ENCODE measurements at regions not wholly inside any gene's neighbourhood (a gene's known extent, or its start where the extent isn't known, plus 50 kb on each side); places are given as distances from the start of the nearest gene placed in this dataset.

- Histone ChIP-seq H3K4me2 (ENCODE audit: low read length) (no peak overlapping the region), H3K27ac (ENCODE audit: low read depth, low read length) (no peak overlapping the region), H3K27me3 (ENCODE audit: insufficient read depth, low read length) (no peaks in the 10 kb centered on the region), H3K9me2 (ENCODE audit: insufficient read depth) (no peaks in the 10 kb centered on the region), H3K4me3 (replicated peaks in 1 of 2; ENCODE audit: low read depth in 1 of 2, low read length in 2 of 2) (no peak overlapping the region), H3K9ac (ENCODE audit: low read length) (no peak overlapping the region), H3K4me1 (ENCODE audit: control insufficient read depth in 1 of 2, insufficient read depth in 2 of 2, low read length in 2 of 2) (peaks cover 0 to 5% of the 10 kb centered on the region in 2 experiments; a peak in 1 of 4 replicates), H3K9me3 (ENCODE audit: control insufficient read depth in 1 of 2, insufficient read depth in 1 of 2, low read depth in 1 of 2, low read length in 2 of 2) (no peaks in the 10 kb centered on the region), H3K36me3 (ENCODE audit: control insufficient read depth in 1 of 2, insufficient read depth in 2 of 2, low read length in 2 of 2) (0 out of 4 replicates have a peak, but pooled peaks cover 0 to 3% of the 10 kb centered on the region in 2 experiments), H4K20me1 (ENCODE audit: insufficient read depth) (no peaks in the 10 kb centered on the region), H2AFZ (ENCODE audit: low read depth, low read length, poor library complexity, severe bottlenecking) (no peak overlapping the region), H3K79me2 (ENCODE audit: insufficient read depth, low read length) (no peaks in the 10 kb centered on the region)
- no TSS peak for BruUV-seq (replicated peaks)
- no peak for TF ChIP-seq EGR1 (IDR thresholded peaks at IDR 0.05; ENCODE audit: low read depth)
- TF ChIP-seq POLR2A (IDR thresholded peaks at IDR 0.05; ENCODE audit: borderline replicate concordance, extremely low read depth, insufficient read depth, insufficient read length) = no peak
- TF ChIP-seq ATF3 (IDR thresholded peaks at IDR 0.05) = no peak
- TF ChIP-seq ZBTB33 (IDR thresholded peaks at IDR 0.05; ENCODE audit: extremely low read depth, insufficient replicate concordance, low read length) = no peak
- no peak for TF ChIP-seq CTCF (IDR thresholded peaks at IDR 0.05 in 2 of 3, conservative IDR thresholded peaks at IDR 0.05 in 1 of 3; ENCODE audit: borderline replicate concordance in 1 of 3, insufficient read depth in 1 of 3, low read depth in 2 of 3, low read length in 2 of 3)
- no peak for TF ChIP-seq YY1 (IDR thresholded peaks at IDR 0.05; ENCODE audit: extremely low read depth, insufficient replicate concordance, low read depth, low read length)
- no peak for TF ChIP-seq POLR2AphosphoS5 (IDR thresholded peaks at IDR 0.05; ENCODE audit: low read depth, low read length)
- TF ChIP-seq SRF (IDR thresholded peaks at IDR 0.05; ENCODE audit: low read depth) = no peak
- no peak for TF ChIP-seq FOSL1 (IDR thresholded peaks at IDR 0.05; ENCODE audit: low read depth)
- no peak for TF ChIP-seq ZFX (IDR thresholded peaks at IDR 0.05)
- TF ChIP-seq JUND (IDR thresholded peaks at IDR 0.05) = no peak
- TF ChIP-seq REST (IDR thresholded peaks at IDR 0.05; ENCODE audit: low read depth) = no peak
- no peak for DNase-seq (ENCODE audit: low read depth, low spot score)
- RAD21 ChIA-PET (ENCODE audit: low non-redundant PET in 1 of 2, low total read pairs in 2 of 2, uncharacterized antibody in 2 of 2, unreplicated experiment in 2 of 2) = no interaction called here
- POLR2A ChIA-PET = no interaction called here
- ATAC-seq = no peak
- intact Hi-C loops (cut with micrococcal nuclease) = no loop called here
- CTCF ChIA-PET = no interaction called here
These were observed 122.2 kb downstream of the NCOR2 start for GRCh38 chr12:124445121-124445718.
